ENCODE measurements at regions not wholly inside any gene's neighbourhood (a gene's known extent, or its start where the extent isn't known, plus 50 kb on each side); places are given as distances from the start of the nearest gene placed in this dataset.
A peak's percentile ranks its signal among the peaks of the same experiment; 100 is the strongest.

- H3K36me3 ChIP-seq (ENCODE audit: control insufficient read depth, insufficient read depth, low read length, severe bottlenecking) = peaks cover 14% of the 10 kb centered on the region
Measured at GRCh38 chr17:77410470-77410869, 269.7 kb downstream of the SEC14L1 start.

GRCh38 chr17:77414811-77415400 lies 274.1 kb downstream of the SEC14L1 start:
- Histone ChIP-seq H3K4me3 (ENCODE audit: low read length) (no peak overlapping the region), H3K36me3 (ENCODE audit: control insufficient read depth, insufficient read depth, low read length, severe bottlenecking) (peaks cover 23% of the 10 kb centered on the region), H3K4me1 (ENCODE audit: control insufficient read depth, insufficient read depth, low read length) (peaks cover 33% of the 10 kb centered on the region), H3K9ac (ENCODE audit: low read length) (no peak overlapping the region), H3K27me3 (replicated peaks; ENCODE audit: control insufficient read depth, insufficient read depth, low read length) (no peaks in the 10 kb centered on the region), H3K9me3 (ENCODE audit: control insufficient read depth, low read length) (no peaks in the 10 kb centered on the region)
- no peak for DNase-seq (ENCODE audit: low read depth)

More at GRCh38 chr17:77410470-77410869, 269.7 kb downstream of the SEC14L1 start:
- H3K4me3 ChIP-seq (ENCODE audit: low read length) = no peak overlapping the region
- no peak for DNase-seq (ENCODE audit: low read depth)
- H3K4me1 ChIP-seq (ENCODE audit: control insufficient read depth, insufficient read depth, low read length) = peaks cover 58% of the 10 kb centered on the region
- H3K9ac ChIP-seq (ENCODE audit: low read length) = peak overlapping the region; percentile 46
- H3K9me3 ChIP-seq (ENCODE audit: control insufficient read depth, low read length) = no peaks in the 10 kb centered on the region
- no peaks in the 10 kb centered on the region for H3K27me3 ChIP-seq (replicated peaks; ENCODE audit: control insufficient read depth, insufficient read depth, low read length)

GRCh38 chr17:77416105-77416713 lies 275.4 kb downstream of the SEC14L1 start:
- no peak for DNase-seq (ENCODE audit: low read depth)
- Histone ChIP-seq H3K27me3 (replicated peaks; ENCODE audit: control insufficient read depth, insufficient read depth, low read length) (no peaks in the 10 kb centered on the region), H3K36me3 (ENCODE audit: control insufficient read depth, insufficient read depth, low read length, severe bottlenecking) (peaks cover 18% of the 10 kb centered on the region), H3K9ac (ENCODE audit: low read length) (no peak overlapping the region), H3K4me3 (ENCODE audit: low read length) (no peak overlapping the region), H3K4me1 (ENCODE audit: control insufficient read depth, insufficient read depth, low read length) (peaks cover 33% of the 10 kb centered on the region), H3K9me3 (ENCODE audit: control insufficient read depth, low read length) (no peaks in the 10 kb centered on the region)

GRCh38 chr17:77417575-77417974 lies 276.8 kb downstream of the SEC14L1 start:
- no peak for DNase-seq (ENCODE audit: low read depth)
- peaks cover 35% of the 10 kb centered on the region for H3K4me1 ChIP-seq (ENCODE audit: control insufficient read depth, insufficient read depth, low read length)

GRCh38 chr17:77418609-77419008 lies 277.8 kb downstream of the SEC14L1 start:
- Histone ChIP-seq H3K4me1 (ENCODE audit: control insufficient read depth, insufficient read depth, low read length) (peaks cover 36% of the 10 kb centered on the region), H3K27me3 (replicated peaks; ENCODE audit: control insufficient read depth, insufficient read depth, low read length) (no peaks in the 10 kb centered on the region), H3K9ac (ENCODE audit: low read length) (no peak overlapping the region), H3K36me3 (ENCODE audit: control insufficient read depth, insufficient read depth, low read length, severe bottlenecking) (peaks cover 18% of the 10 kb centered on the region), H3K4me3 (ENCODE audit: low read length) (no peak overlapping the region), H3K9me3 (ENCODE audit: control insufficient read depth, low read length) (no peaks in the 10 kb centered on the region)
- no peak for DNase-seq (ENCODE audit: low read depth)

More at GRCh38 chr17:77417575-77417974, 276.8 kb downstream of the SEC14L1 start:
- H3K9me3 ChIP-seq (ENCODE audit: control insufficient read depth, low read length) = no peaks in the 10 kb centered on the region
- H3K4me3 ChIP-seq (ENCODE audit: low read length) = no peak overlapping the region
- peaks cover 18% of the 10 kb centered on the region for H3K36me3 ChIP-seq (ENCODE audit: control insufficient read depth, insufficient read depth, low read length, severe bottlenecking)
- no peak overlapping the region for H3K9ac ChIP-seq (ENCODE audit: low read length)
- no peaks in the 10 kb centered on the region for H3K27me3 ChIP-seq (replicated peaks; ENCODE audit: control insufficient read depth, insufficient read depth, low read length)

- Histone ChIP-seq H3K9ac (ENCODE audit: low read length) (no peak overlapping the region), H3K4me3 (ENCODE audit: low read length) (no peak overlapping the region), H3K27me3 (replicated peaks; ENCODE audit: control insufficient read depth, insufficient read depth, low read length) (no peaks in the 10 kb centered on the region), H3K9me3 (ENCODE audit: control insufficient read depth, low read length) (no peaks in the 10 kb centered on the region), H3K4me1 (ENCODE audit: control insufficient read depth, insufficient read depth, low read length) (peaks cover 38% of the 10 kb centered on the region), H3K36me3 (ENCODE audit: control insufficient read depth, insufficient read depth, low read length, severe bottlenecking) (peaks cover 18% of the 10 kb centered on the region)
- no peak for DNase-seq (ENCODE audit: low read depth)
Measured at GRCh38 chr17:77419095-77419494, 278.3 kb downstream of the SEC14L1 start.

- Histone ChIP-seq H3K36me3 (ENCODE audit: control insufficient read depth, insufficient read depth, low read length, severe bottlenecking) (peaks cover 18% of the 10 kb centered on the region), H3K9ac (ENCODE audit: low read length) (no peak overlapping the region), H3K4me3 (ENCODE audit: low read length) (no peak overlapping the region), H3K27me3 (replicated peaks; ENCODE audit: control insufficient read depth, insufficient read depth, low read length) (no peaks in the 10 kb centered on the region), H3K4me1 (ENCODE audit: control insufficient read depth, insufficient read depth, low read length) (peaks cover 44% of the 10 kb centered on the region), H3K9me3 (ENCODE audit: control insufficient read depth, low read length) (no peaks in the 10 kb centered on the region)
- no peak for DNase-seq (ENCODE audit: low read depth)
Measured at GRCh38 chr17:77419547-77420094, 278.9 kb downstream of the SEC14L1 start.

- Histone ChIP-seq H3K9me3 (ENCODE audit: control insufficient read depth, low read length) (no peaks in the 10 kb centered on the region), H3K4me1 (ENCODE audit: control insufficient read depth, insufficient read depth, low read length) (peaks cover 49% of the 10 kb centered on the region), H3K9ac (ENCODE audit: low read length) (peak overlapping the region; percentile 19), H3K36me3 (ENCODE audit: control insufficient read depth, insufficient read depth, low read length, severe bottlenecking) (peaks cover 18% of the 10 kb centered on the region), H3K27me3 (replicated peaks; ENCODE audit: control insufficient read depth, insufficient read depth, low read length) (no peaks in the 10 kb centered on the region), H3K4me3 (ENCODE audit: low read length) (no peak overlapping the region)
- DNase-seq (ENCODE audit: low read depth) = no peak
Measured at GRCh38 chr17:77420095-77420803, 279.5 kb downstream of the SEC14L1 start.

GRCh38 chr17:77420804-77421629 lies 280.2 kb downstream of the SEC14L1 start:
- no peaks in the 10 kb centered on the region for H3K27me3 ChIP-seq (replicated peaks; ENCODE audit: control insufficient read depth, insufficient read depth, low read length)
- peaks cover 18% of the 10 kb centered on the region for H3K36me3 ChIP-seq (ENCODE audit: control insufficient read depth, insufficient read depth, low read length, severe bottlenecking)
- H3K4me3 ChIP-seq (ENCODE audit: low read length) = peak overlapping the region; percentile 32
- peak; percentile 78 for DNase-seq (ENCODE audit: low read depth)
- H3K4me1 ChIP-seq (ENCODE audit: control insufficient read depth, insufficient read depth, low read length) = peaks cover 57% of the 10 kb centered on the region
- peak overlapping the region; percentile 39 for H3K9ac ChIP-seq (ENCODE audit: low read length)
- H3K9me3 ChIP-seq (ENCODE audit: control insufficient read depth, low read length) = no peaks in the 10 kb centered on the region

GRCh38 chr17:77421630-77421972 lies 280.8 kb downstream of the SEC14L1 start:
- H3K9me3 ChIP-seq (ENCODE audit: control insufficient read depth, low read length) = no peaks in the 10 kb centered on the region
- peaks cover 13% of the 10 kb centered on the region for H3K36me3 ChIP-seq (ENCODE audit: control insufficient read depth, insufficient read depth, low read length, severe bottlenecking)
- peak overlapping the region; percentile 32 for H3K4me3 ChIP-seq (ENCODE audit: low read length)
- peaks cover 62% of the 10 kb centered on the region for H3K4me1 ChIP-seq (ENCODE audit: control insufficient read depth, insufficient read depth, low read length)
- no peaks in the 10 kb centered on the region for H3K27me3 ChIP-seq (replicated peaks; ENCODE audit: control insufficient read depth, insufficient read depth, low read length)
- H3K9ac ChIP-seq (ENCODE audit: low read length) = peak overlapping the region; percentile 39
- no peak for DNase-seq (ENCODE audit: low read depth)

Data from adipocyte (in vitro differentiated cells).